ENCODE measurements at regions not wholly inside any gene's neighbourhood (a gene's known extent, or its start where the extent isn't known, plus 50 kb on each side); places are given as distances from the start of the nearest gene placed in this dataset.

DNA sequence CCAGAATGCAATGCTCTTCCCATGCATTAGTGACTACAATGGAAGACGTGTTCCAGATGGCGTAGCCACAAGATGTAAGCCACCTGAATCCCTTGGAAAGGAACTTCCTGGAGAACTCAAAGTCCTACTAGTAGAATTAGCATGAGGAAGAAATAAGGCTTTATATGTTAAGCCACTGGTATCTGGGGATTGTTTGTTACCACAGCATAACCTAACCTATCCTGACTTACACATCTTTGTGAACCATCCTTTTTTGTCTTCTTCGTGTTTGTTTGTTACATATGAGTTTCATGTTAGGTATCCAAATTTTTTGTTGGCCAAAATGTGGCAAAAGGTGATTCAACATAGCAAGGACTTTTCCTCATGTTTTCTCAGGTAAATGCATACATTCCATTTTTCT lies 188.9 kb downstream of the C1D start:
- no peaks in the 10 kb centered on the region for H3K4me1 ChIP-seq (ENCODE audit: insufficient read depth, low read length)
- FAIRE-seq (no peak), ATAC-seq (no peak), DNase-seq (ENCODE audit: low spot score) (no peak)
- H4K20me1 ChIP-seq (ENCODE audit: insufficient read depth, low read length) = no peaks in the 10 kb centered on the region
- intact Hi-C loops (cut with micrococcal nuclease; ENCODE audit: unreplicated experiment) = no loop called here
- in situ Hi-C loops (cut with HindIII; ENCODE audit: extremely low pct_ligation_motif_present, low pct_unique_long_range_greater_than_20kb) = no loop called here
- no peaks in the 10 kb centered on the region for H3K79me2 ChIP-seq (ENCODE audit: insufficient read depth, low read length)
- no peak overlapping the region for H3K4me3 ChIP-seq (replicated peaks in 1 of 3; ENCODE audit: insufficient read depth in 1 of 3, low read depth in 2 of 3, low read length in 3 of 3)
- no peak overlapping the region for H2AFZ ChIP-seq (ENCODE audit: low read length)
- no peak overlapping the region for H3K27ac ChIP-seq (ENCODE audit: extremely low read length, insufficient read depth, low read length)
- BruUV-seq (replicated peaks) = no TSS peak
- WGBS (ENCODE audit: low lambda C conversion rate) = 46% methylated on average over 3 of the region's 3 CpGs
- H3K9me3 ChIP-seq (ENCODE audit: low read length) = no peaks in the 10 kb centered on the region
- no peaks in the 10 kb centered on the region for H3K27me3 ChIP-seq (ENCODE audit: control insufficient read depth in 1 of 2, insufficient read depth in 2 of 2, low read length in 2 of 2)
- no peak overlapping the region for H3K4me2 ChIP-seq (ENCODE audit: low read depth, low read length)
- peak; percentile 96 for TF ChIP-seq ZNF12 (CRISPR knock-in tag; IDR thresholded peaks at IDR 0.05)
- TF ChIP-seq, protein P1, sequence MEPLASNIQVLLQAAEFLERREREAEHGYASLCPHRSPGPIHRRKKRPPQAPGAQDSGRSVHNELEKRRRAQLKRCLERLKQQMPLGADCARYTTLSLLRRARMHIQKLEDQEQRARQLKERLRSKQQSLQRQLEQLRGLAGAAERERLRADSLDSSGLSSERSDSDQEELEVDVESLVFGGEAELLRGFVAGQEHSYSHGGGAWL (CRISPR knock-in tag; IDR thresholded peaks at IDR 0.05) = no peak
- CTCF ChIA-PET (ENCODE audit: low intra/inter-chr PET ratio, low total read pairs) = no interaction called here
- POLR2A ChIA-PET = no interaction called here
- no peaks in the 10 kb centered on the region for H3K36me3 ChIP-seq (replicated peaks in 1 of 2; ENCODE audit: control insufficient read depth in 1 of 2, insufficient read depth in 2 of 2, low read length in 2 of 2)
- H3K9ac ChIP-seq (ENCODE audit: insufficient read depth, low read depth, low read length) = no peak overlapping the region

DNA sequence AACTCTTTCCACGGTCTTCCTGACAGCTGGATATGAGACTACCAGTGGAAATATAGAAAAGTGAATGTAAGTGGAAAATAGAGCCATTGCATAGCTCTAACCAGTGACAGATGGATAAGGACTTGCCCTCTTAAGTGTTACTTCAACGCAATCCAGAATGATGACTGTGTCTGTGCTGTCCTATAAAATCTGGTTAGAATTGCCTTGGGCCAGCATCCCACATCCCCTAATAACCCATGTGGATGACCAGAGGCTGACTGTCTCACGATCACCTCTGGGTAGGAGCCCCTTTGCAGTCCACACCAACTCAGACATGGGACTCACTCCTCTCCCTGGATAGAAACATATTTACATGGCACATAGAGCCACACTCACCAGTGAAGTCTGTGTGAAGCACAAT lies 186.6 kb downstream of the C1D start:
- in situ Hi-C loops (cut with HindIII; ENCODE audit: extremely low pct_ligation_motif_present, low pct_unique_long_range_greater_than_20kb) = no loop called here
- Histone ChIP-seq H3K79me2 (ENCODE audit: insufficient read depth, low read length) (no peaks in the 10 kb centered on the region), H3K9ac (ENCODE audit: insufficient read depth, low read depth, low read length) (no peak overlapping the region), H3K27ac (ENCODE audit: extremely low read length, insufficient read depth, low read length) (no peak overlapping the region), H3K27me3 (ENCODE audit: control insufficient read depth in 1 of 2, insufficient read depth in 2 of 2, low read length in 2 of 2) (no peaks in the 10 kb centered on the region), H2AFZ (ENCODE audit: low read length) (no peak overlapping the region), H4K20me1 (ENCODE audit: insufficient read depth, low read length) (no peaks in the 10 kb centered on the region), H3K36me3 (replicated peaks in 1 of 2; ENCODE audit: control insufficient read depth in 1 of 2, insufficient read depth in 2 of 2, low read length in 2 of 2) (no peaks in the 10 kb centered on the region), H3K4me1 (ENCODE audit: insufficient read depth, low read length) (no peaks in the 10 kb centered on the region), H3K4me2 (ENCODE audit: low read depth, low read length) (no peak overlapping the region), H3K9me3 (ENCODE audit: low read length) (no peaks in the 10 kb centered on the region), H3K4me3 (replicated peaks in 1 of 3; ENCODE audit: insufficient read depth in 1 of 3, low read depth in 2 of 3, low read length in 3 of 3) (no peak overlapping the region)
- no peak for ATAC-seq
- TF ChIP-seq RXRA (CRISPR knock-in tag; IDR thresholded peaks at IDR 0.05) = no peak
- TF ChIP-seq, protein P2, sequence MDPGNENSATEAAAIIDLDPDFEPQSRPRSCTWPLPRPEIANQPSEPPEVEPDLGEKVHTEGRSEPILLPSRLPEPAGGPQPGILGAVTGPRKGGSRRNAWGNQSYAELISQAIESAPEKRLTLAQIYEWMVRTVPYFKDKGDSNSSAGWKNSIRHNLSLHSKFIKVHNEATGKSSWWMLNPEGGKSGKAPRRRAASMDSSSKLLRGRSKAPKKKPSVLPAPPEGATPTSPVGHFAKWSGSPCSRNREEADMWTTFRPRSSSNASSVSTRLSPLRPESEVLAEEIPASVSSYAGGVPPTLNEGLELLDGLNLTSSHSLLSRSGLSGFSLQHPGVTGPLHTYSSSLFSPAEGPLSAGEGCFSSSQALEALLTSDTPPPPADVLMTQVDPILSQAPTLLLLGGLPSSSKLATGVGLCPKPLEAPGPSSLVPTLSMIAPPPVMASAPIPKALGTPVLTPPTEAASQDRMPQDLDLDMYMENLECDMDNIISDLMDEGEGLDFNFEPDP (CRISPR knock-in tag; conservative IDR thresholded peaks at IDR 0.05) = no peak
- TF ChIP-seq PLRG1 (conservative IDR thresholded peaks at IDR 0.05) = no peak
- FAIRE-seq = no peak
- DNase-seq (ENCODE audit: low spot score) = no peak
- whole genome bisulfite sequencing (ENCODE audit: low lambda C conversion rate) = 32% methylated on average over 3 of the region's 3 CpGs
- BruUV-seq (replicated peaks) = no TSS peak
- CTCF ChIA-PET (ENCODE audit: low intra/inter-chr PET ratio, low total read pairs) = no interaction called here
- POLR2A ChIA-PET = no interaction called here
- intact Hi-C loops (cut with micrococcal nuclease; ENCODE audit: unreplicated experiment) = no loop called here
